Panc1 (cell line): ENCODE measurements at regions not wholly inside any gene's neighbourhood (a gene's known extent, or its start where the extent isn't known, plus 50 kb on each side); places are given as distances from the start of the nearest gene placed in this dataset.

Experiments
- ATAC-seq: fragments of 200-7000 bp; cut with Tn5 transposase; 2 replicates; pipeline ENCODE4 v1.9.1; 2020; ENCODE audit warnings: mild to moderate bottlenecking, moderate library complexity
- BruUV-seq: library from RNA; stranded (reverse); fragments of 400-500 nt; replicated peaks from 2 replicates; lab custom pipeline; 2021; lab: Mats Ljungman, UMichigan
- CTCF ChIA-PET: fragments of 300-600 bp; sonication (Branson Sonifier 250); formaldehyde crosslinking; loops from one replicate; lab custom pipeline; 2022; ENCODE audit warnings: antibody characterized with exemption; lab: Charles Lee
- POLR2A ChIA-PET: fragments of 300-600 bp; sonication (Branson Sonifier 250); formaldehyde crosslinking; loops from one replicate; lab custom pipeline; 2022; ENCODE audit warnings: antibody characterized with exemption; lab: Charles Lee
- DNase-seq: peaks from one replicate; pipeline ENCODE4 v3.0.0-alpha.2; 2010; ENCODE audit warnings: low read depth, low spot score
- H3K27ac ChIP-seq: 2 replicates; pipeline ENCODE4 v1.5.1; 2011; ENCODE audit warnings: mild to moderate bottlenecking, low read length, inconsistent platforms
- H3K27me3 ChIP-seq: fragments of 200-500 bp; sonication (Bioruptor generic); 2 replicates; pipeline ENCODE4 v1.6.0; 2014; ENCODE audit warnings: low read length, inconsistent platforms; ENCODE audit not compliant: control insufficient read depth, insufficient read depth
- H3K36me3 ChIP-seq: fragments of 200-500 bp; sonication (Bioruptor generic); 2 replicates; pipeline ENCODE4 v1.5.1; 2014; ENCODE audit warnings: inconsistent platforms, mild to moderate bottlenecking, low read length, moderate library complexity; ENCODE audit not compliant: control insufficient read depth, insufficient read depth
- H3K4me1 ChIP-seq: 2 replicates; pipeline ENCODE4 v1.5.1; 2011; ENCODE audit warnings: inconsistent platforms, mild to moderate bottlenecking, low read length, moderate library complexity; ENCODE audit not compliant: control insufficient read depth, insufficient read depth
- H3K4me3 ChIP-seq, 2 experiments: 2 replicates each; pipeline ENCODE4 v1.5.1; 2011 to 2012; ENCODE audit warnings: low read depth in 2 of 2, low read length in 2 of 2, mild to moderate bottlenecking in 2 of 2, inconsistent platforms in 1 of 2, moderate library complexity in 1 of 2
- H3K9me3 ChIP-seq: fragments of 200-500 bp; sonication (Bioruptor generic); 2 replicates; pipeline ENCODE4 v1.5.1; 2014; ENCODE audit warnings: low read depth, mild to moderate bottlenecking, inconsistent platforms, low read length, moderate library complexity; ENCODE audit not compliant: control insufficient read depth, insufficient read depth
- POLR2AphosphoS5 ChIP-seq: IDR thresholded peaks from 2 replicates; pipeline ENCODE4 v1.6.1; 2012; ENCODE audit warnings: mild to moderate bottlenecking, low read depth, low read length, moderate library complexity
- SIN3A ChIP-seq: IDR thresholded peaks from 2 replicates; pipeline ENCODE4 v1.6.1; 2012; ENCODE audit warnings: low read depth, mild to moderate bottlenecking, low read length, moderate library complexity, borderline replicate concordance; ENCODE audit not compliant: insufficient read depth
- TCF7L2 ChIP-seq: IDR thresholded peaks from 2 replicates; pipeline ENCODE4 v1.6.1; 2011; ENCODE audit warnings: mild to moderate bottlenecking, low read depth, low read length, inconsistent platforms
- in situ Hi-C: cut with HindIII; loops from 2 replicates; pipeline ENCODE4 v1.10.0; 2016; ENCODE audit warnings: low sequenced_read_pairs, low pct_unique_long_range_greater_than_20kb
- intact Hi-C: fragments of 100-400 bp; cut with micrococcal nuclease; formaldehyde crosslinking; loops from one replicate; pipeline ENCODE4 v1.10.0; 2022; ENCODE audit not compliant: unreplicated experiment
- TF ChIP-seq, protein P1 (sequence below), 2 experiments: IDR thresholded peaks; 2 replicates each; pipeline ENCODE4 v1.6.1; 2011 to 2012; ENCODE audit warnings: low read depth in 2 of 2, control low read depth in 1 of 2, low read length in 1 of 2, mild to moderate bottlenecking in 1 of 2, moderate library complexity in 1 of 2; ENCODE audit not compliant: insufficient read depth in 1 of 2
- TF ChIP-seq, protein P2 (sequence below): fragments of 450-650 bp; IDR thresholded peaks from 2 replicates; pipeline ENCODE4 v1.5.1; 2017; ENCODE audit warnings: mild to moderate bottlenecking

DNA sequence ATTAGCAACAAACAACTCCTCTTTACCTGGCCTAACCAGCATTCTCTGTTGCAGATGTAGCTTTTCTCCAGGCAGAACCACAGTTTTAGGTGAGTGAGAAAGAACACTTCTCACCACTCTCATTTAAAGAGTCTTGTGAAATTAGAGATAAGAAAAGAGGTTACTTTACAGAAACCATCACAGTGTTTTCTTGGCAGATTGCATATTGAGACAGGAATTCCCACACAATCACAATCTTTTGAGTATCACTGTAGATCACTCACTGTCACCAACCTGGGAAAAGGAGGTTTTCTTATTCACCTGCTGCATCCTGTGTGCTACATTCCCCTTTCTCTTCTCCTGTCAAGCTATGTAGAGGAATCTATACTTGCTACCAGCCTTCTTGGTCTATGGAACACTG is 574.6 kb downstream of the SLC4A3 start:
- TF ChIP-seq TCF7L2 = no peak
- TF ChIP-seq SIN3A = no peak
- TF ChIP-seq, protein P1, sequence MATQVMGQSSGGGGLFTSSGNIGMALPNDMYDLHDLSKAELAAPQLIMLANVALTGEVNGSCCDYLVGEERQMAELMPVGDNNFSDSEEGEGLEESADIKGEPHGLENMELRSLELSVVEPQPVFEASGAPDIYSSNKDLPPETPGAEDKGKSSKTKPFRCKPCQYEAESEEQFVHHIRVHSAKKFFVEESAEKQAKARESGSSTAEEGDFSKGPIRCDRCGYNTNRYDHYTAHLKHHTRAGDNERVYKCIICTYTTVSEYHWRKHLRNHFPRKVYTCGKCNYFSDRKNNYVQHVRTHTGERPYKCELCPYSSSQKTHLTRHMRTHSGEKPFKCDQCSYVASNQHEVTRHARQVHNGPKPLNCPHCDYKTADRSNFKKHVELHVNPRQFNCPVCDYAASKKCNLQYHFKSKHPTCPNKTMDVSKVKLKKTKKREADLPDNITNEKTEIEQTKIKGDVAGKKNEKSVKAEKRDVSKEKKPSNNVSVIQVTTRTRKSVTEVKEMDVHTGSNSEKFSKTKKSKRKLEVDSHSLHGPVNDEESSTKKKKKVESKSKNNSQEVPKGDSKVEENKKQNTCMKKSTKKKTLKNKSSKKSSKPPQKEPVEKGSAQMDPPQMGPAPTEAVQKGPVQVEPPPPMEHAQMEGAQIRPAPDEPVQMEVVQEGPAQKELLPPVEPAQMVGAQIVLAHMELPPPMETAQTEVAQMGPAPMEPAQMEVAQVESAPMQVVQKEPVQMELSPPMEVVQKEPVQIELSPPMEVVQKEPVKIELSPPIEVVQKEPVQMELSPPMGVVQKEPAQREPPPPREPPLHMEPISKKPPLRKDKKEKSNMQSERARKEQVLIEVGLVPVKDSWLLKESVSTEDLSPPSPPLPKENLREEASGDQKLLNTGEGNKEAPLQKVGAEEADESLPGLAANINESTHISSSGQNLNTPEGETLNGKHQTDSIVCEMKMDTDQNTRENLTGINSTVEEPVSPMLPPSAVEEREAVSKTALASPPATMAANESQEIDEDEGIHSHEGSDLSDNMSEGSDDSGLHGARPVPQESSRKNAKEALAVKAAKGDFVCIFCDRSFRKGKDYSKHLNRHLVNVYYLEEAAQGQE (IDR thresholded peaks at IDR 0.05; ENCODE audit: insufficient read depth in 1 of 2, low read depth in 2 of 2, low read length in 1 of 2) = no peak
- TF ChIP-seq POLR2AphosphoS5 = no peak
- TF ChIP-seq, protein P2, sequence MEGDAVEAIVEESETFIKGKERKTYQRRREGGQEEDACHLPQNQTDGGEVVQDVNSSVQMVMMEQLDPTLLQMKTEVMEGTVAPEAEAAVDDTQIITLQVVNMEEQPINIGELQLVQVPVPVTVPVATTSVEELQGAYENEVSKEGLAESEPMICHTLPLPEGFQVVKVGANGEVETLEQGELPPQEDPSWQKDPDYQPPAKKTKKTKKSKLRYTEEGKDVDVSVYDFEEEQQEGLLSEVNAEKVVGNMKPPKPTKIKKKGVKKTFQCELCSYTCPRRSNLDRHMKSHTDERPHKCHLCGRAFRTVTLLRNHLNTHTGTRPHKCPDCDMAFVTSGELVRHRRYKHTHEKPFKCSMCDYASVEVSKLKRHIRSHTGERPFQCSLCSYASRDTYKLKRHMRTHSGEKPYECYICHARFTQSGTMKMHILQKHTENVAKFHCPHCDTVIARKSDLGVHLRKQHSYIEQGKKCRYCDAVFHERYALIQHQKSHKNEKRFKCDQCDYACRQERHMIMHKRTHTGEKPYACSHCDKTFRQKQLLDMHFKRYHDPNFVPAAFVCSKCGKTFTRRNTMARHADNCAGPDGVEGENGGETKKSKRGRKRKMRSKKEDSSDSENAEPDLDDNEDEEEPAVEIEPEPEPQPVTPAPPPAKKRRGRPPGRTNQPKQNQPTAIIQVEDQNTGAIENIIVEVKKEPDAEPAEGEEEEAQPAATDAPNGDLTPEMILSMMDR = no peak
- Histone ChIP-seq H3K4me1 (no peaks in the 10 kb centered on the region), H3K4me3 (no peak overlapping the region), H3K36me3 (no peaks in the 10 kb centered on the region), H3K9me3 (no peaks in the 10 kb centered on the region), H3K27ac (no peak overlapping the region), H3K27me3 (no peaks in the 10 kb centered on the region)
- ChIA-PET CTCF (no interaction called here), POLR2A (no interaction called here)
- DNase-seq = no peak
- BruUV-seq = no TSS peak
- intact Hi-C loops = no loop called here
- in situ Hi-C loops = no loop called here
- no peak for ATAC-seq

DNA sequence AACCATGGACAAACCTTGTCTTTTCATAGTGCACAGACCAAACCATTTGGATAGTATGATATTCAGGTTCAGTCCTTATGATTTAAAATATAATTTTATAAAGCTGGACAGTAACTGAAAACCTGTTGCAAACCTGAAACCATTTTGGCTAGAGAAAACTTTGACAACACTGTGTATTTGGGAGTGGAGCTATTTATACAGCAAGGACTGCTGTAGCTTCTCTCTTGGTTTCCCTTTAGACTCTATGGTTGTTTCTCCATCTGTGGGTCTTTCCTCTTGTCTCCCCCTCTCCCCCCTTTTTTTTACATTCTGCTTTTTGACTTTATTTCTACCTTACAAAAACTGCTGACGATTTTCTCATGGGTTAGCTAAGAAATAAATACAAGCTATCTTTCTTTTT is 581.7 kb downstream of the SLC4A3 start:
- POLR2A ChIA-PET = no interaction called here
- intact Hi-C loops (no loop called here), in situ Hi-C loops (no loop called here)
- Histone ChIP-seq H3K4me1 (no peaks in the 10 kb centered on the region), H3K27ac (no peak overlapping the region), H3K36me3 (no peaks in the 10 kb centered on the region), H3K27me3 (no peaks in the 10 kb centered on the region), H3K4me3 (no peak overlapping the region), H3K9me3 (no peaks in the 10 kb centered on the region)
- TF ChIP-seq, protein P2 = no peak
- TF ChIP-seq TCF7L2 (no peak), SIN3A (no peak), POLR2AphosphoS5 (no peak)
- CTCF ChIA-PET = no interaction called here
- no TSS peak for BruUV-seq
- ATAC-seq = no peak
- DNase-seq = no peak
